NT2/D1 (cell line): ENCODE measurements at regions not wholly inside any gene's neighbourhood (a gene's known extent, or its start where the extent isn't known, plus 50 kb on each side); places are given as distances from the start of the nearest gene placed in this dataset.

Experiments used
- SUZ12 ChIP-seq: IDR thresholded peaks from 2 replicates; pipeline ENCODE4 v1.6.1; 2011; ENCODE audit not compliant: insufficient read length, insufficient read depth; ENCODE audit errors: extremely low read depth
- YY1 ChIP-seq: IDR thresholded peaks from 2 replicates; pipeline ENCODE4 v1.6.1; 2011; ENCODE audit not compliant: insufficient read length, insufficient read depth
- ZNF274 ChIP-seq: IDR thresholded peaks from 2 replicates; pipeline ENCODE4 v1.6.1; 2011; ENCODE audit warnings: mild to moderate bottlenecking, low read depth, low read length

- TF ChIP-seq YY1: no peak
- TF ChIP-seq SUZ12: no peak
- no peak for TF ChIP-seq ZNF274
Measured at GRCh38 chr7:90094030-90094429, 60.2 kb upstream of the STEAP1 start.
